GM12878 (cell line): ENCODE measurements at regions not wholly inside any gene's neighbourhood (a gene's known extent, or its start where the extent isn't known, plus 50 kb on each side); places are given as distances from the start of the nearest gene placed in this dataset.

Source experiments
- BMI1 ChIP-seq: fragments of 450-650 bp; IDR thresholded peaks from 2 replicates; pipeline ENCODE4 v1.6.1; 2016; ENCODE audit warnings: mild to moderate bottlenecking, moderate library complexity, borderline replicate concordance
- BRCA1 ChIP-seq: IDR thresholded peaks from 2 replicates; pipeline ENCODE4 v1.6.1; 2011; ENCODE audit warnings: low read depth, low read length, improper control_type of control experiment
- CEBPB ChIP-seq, 2 experiments: fragments of 150-350 bp in 1 of 2; IDR thresholded peaks; 2 replicates each; pipeline ENCODE4 v1.6.1; 2012 to 2014; ENCODE audit warnings: low read depth in 2 of 2, low read length in 2 of 2, borderline replicate concordance in 1 of 2, inconsistent platforms in 1 of 2
- CHD4 ChIP-seq: fragments of 200-600 bp; sonication (generic); IDR thresholded peaks from 2 replicates; pipeline ENCODE4 v1.6.1; 2016; ENCODE audit warnings: mild to moderate bottlenecking
- KLF5 ChIP-seq: fragments of 450-650 bp; IDR thresholded peaks from 2 replicates; pipeline ENCODE4 v1.6.1; 2014; ENCODE audit warnings: mild to moderate bottlenecking; ENCODE audit not compliant: partially characterized antibody
- MTA3 ChIP-seq: IDR thresholded peaks from 2 replicates; pipeline ENCODE4 v1.6.1; 2012; ENCODE audit warnings: low read length, inconsistent platforms, borderline replicate concordance
- MYB ChIP-seq: fragments of 150-350 bp; IDR thresholded peaks from 2 replicates; pipeline ENCODE4 v1.6.1; 2014; ENCODE audit warnings: mild to moderate bottlenecking, low read depth, low read length, borderline replicate concordance
- NRF1 ChIP-seq: conservative IDR thresholded peaks from 2 replicates; pipeline ENCODE4 v1.6.1; 2011; ENCODE audit warnings: mild to moderate bottlenecking, low read depth, low read length, improper control_type of control experiment
- RB1 ChIP-seq: fragments of 450-650 bp; formaldehyde crosslinking; IDR thresholded peaks from 2 replicates; pipeline ENCODE4 v1.6.1; 2017; ENCODE audit warnings: mild to moderate bottlenecking, borderline replicate concordance
- RCOR1 ChIP-seq: conservative IDR thresholded peaks from 2 replicates; pipeline ENCODE4 v1.6.1; 2012; ENCODE audit warnings: low read depth, low read length, improper control_type of control experiment
- RFX5 ChIP-seq: IDR thresholded peaks from 2 replicates; pipeline ENCODE4 v1.6.1; 2011; ENCODE audit warnings: low read depth, low read length, improper control_type of control experiment
- SMC3 ChIP-seq: IDR thresholded peaks from 2 replicates; pipeline ENCODE4 v1.6.1; 2011; ENCODE audit warnings: low read length, improper control_type of control experiment, borderline replicate concordance
- SRF ChIP-seq, 2 experiments: IDR thresholded peaks; 2 replicates each; pipeline ENCODE4 v1.6.1; 2011; ENCODE audit warnings: low read depth in 2 of 2, low read length in 2 of 2, mild to moderate bottlenecking in 1 of 2, moderate library complexity in 1 of 2
- SUPT20H ChIP-seq: IDR thresholded peaks from 2 replicates; pipeline ENCODE4 v1.6.1; 2011; ENCODE audit warnings: low read depth, mild to moderate bottlenecking, low read length, moderate library complexity, borderline replicate concordance; ENCODE audit not compliant: control insufficient read depth
- YY1 ChIP-seq: IDR thresholded peaks from 2 replicates; pipeline ENCODE4 v1.6.1; 2011; ENCODE audit warnings: low read depth, mild to moderate bottlenecking, low read length
- ZNF217 ChIP-seq: fragments of 450-650 bp; IDR thresholded peaks from 2 replicates; pipeline ENCODE4 v1.6.1; 2017; ENCODE audit warnings: antibody characterized with exemption, mild to moderate bottlenecking
- ZNF274 ChIP-seq: IDR thresholded peaks from one replicate; pipeline ENCODE4 v1.8.0; 2011; ENCODE audit not compliant: insufficient read length, insufficient read depth
- TF ChIP-seq, protein P1 (sequence below): fragments of 450-650 bp; IDR thresholded peaks from 2 replicates; pipeline ENCODE4 v1.6.1; 2017; ENCODE audit warnings: mild to moderate bottlenecking, moderate library complexity
- TF ChIP-seq, protein P2 (sequence below): IDR thresholded peaks from 2 replicates; pipeline ENCODE4 v1.6.1; 2011; ENCODE audit warnings: low read depth, mild to moderate bottlenecking, low read length, moderate library complexity, borderline replicate concordance; ENCODE audit errors: extremely low read depth
- TF ChIP-seq, protein P3 (sequence below): fragments of 450-650 bp; formaldehyde crosslinking; IDR thresholded peaks from 2 replicates; pipeline ENCODE4 v1.4.0; 2020; ENCODE audit warnings: mild to moderate bottlenecking, moderate library complexity
- TF ChIP-seq, protein P4 (sequence below): fragments of 450-650 bp; IDR thresholded peaks from 2 replicates; pipeline ENCODE4 v1.6.1; 2017; ENCODE audit warnings: mild to moderate bottlenecking, low read depth, inconsistent platforms; ENCODE audit not compliant: poor library complexity, severe bottlenecking

GRCh38 chr1:101435831-101436511 lies 199.2 kb downstream of the S1PR1 start (continued):
- TF ChIP-seq ZNF274 = no peak
- TF ChIP-seq YY1 = no peak
- no peak for TF ChIP-seq NRF1
- TF ChIP-seq, protein P1, sequence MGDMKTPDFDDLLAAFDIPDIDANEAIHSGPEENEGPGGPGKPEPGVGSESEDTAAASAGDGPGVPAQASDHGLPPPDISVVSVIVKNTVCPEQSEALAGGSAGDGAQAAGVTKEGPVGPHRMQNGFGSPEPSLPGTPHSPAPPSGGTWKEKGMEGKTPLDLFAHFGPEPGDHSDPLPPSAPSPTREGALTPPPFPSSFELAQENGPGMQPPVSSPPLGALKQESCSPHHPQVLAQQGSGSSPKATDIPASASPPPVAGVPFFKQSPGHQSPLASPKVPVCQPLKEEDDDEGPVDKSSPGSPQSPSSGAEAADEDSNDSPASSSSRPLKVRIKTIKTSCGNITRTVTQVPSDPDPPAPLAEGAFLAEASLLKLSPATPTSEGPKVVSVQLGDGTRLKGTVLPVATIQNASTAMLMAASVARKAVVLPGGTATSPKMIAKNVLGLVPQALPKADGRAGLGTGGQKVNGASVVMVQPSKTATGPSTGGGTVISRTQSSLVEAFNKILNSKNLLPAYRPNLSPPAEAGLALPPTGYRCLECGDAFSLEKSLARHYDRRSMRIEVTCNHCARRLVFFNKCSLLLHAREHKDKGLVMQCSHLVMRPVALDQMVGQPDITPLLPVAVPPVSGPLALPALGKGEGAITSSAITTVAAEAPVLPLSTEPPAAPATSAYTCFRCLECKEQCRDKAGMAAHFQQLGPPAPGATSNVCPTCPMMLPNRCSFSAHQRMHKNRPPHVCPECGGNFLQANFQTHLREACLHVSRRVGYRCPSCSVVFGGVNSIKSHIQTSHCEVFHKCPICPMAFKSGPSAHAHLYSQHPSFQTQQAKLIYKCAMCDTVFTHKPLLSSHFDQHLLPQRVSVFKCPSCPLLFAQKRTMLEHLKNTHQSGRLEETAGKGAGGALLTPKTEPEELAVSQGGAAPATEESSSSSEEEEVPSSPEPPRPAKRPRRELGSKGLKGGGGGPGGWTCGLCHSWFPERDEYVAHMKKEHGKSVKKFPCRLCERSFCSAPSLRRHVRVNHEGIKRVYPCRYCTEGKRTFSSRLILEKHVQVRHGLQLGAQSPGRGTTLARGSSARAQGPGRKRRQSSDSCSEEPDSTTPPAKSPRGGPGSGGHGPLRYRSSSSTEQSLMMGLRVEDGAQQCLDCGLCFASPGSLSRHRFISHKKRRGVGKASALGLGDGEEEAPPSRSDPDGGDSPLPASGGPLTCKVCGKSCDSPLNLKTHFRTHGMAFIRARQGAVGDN = peak; percentile 76
- no peak for TF ChIP-seq SRF (IDR thresholded peaks at IDR 0.05; ENCODE audit: low read depth in 2 of 2, low read length in 2 of 2)
- peak; percentile 3; the same call in 1 of the 2 replicates for TF ChIP-seq SMC3
- TF ChIP-seq, protein P2, sequence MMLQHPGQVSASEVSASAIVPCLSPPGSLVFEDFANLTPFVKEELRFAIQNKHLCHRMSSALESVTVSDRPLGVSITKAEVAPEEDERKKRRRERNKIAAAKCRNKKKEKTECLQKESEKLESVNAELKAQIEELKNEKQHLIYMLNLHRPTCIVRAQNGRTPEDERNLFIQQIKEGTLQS = no peak
- TF ChIP-seq, protein P3, sequence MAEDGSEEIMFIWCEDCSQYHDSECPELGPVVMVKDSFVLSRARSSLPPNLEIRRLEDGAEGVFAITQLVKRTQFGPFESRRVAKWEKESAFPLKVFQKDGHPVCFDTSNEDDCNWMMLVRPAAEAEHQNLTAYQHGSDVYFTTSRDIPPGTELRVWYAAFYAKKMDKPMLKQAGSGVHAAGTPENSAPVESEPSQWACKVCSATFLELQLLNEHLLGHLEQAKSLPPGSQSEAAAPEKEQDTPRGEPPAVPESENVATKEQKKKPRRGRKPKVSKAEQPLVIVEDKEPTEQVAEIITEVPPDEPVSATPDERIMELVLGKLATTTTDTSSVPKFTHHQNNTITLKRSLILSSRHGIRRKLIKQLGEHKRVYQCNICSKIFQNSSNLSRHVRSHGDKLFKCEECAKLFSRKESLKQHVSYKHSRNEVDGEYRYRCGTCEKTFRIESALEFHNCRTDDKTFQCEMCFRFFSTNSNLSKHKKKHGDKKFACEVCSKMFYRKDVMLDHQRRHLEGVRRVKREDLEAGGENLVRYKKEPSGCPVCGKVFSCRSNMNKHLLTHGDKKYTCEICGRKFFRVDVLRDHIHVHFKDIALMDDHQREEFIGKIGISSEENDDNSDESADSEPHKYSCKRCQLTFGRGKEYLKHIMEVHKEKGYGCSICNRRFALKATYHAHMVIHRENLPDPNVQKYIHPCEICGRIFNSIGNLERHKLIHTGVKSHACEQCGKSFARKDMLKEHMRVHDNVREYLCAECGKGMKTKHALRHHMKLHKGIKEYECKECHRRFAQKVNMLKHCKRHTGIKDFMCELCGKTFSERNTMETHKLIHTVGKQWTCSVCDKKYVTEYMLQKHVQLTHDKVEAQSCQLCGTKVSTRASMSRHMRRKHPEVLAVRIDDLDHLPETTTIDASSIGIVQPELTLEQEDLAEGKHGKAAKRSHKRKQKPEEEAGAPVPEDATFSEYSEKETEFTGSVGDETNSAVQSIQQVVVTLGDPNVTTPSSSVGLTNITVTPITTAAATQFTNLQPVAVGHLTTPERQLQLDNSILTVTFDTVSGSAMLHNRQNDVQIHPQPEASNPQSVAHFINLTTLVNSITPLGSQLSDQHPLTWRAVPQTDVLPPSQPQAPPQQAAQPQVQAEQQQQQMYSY = no peak
- no peak for TF ChIP-seq RCOR1
- no peak for TF ChIP-seq ZNF217
- no peak for TF ChIP-seq SUPT20H
- TF ChIP-seq RB1 = no peak
- TF ChIP-seq MYB = no peak
- TF ChIP-seq CEBPB (IDR thresholded peaks at IDR 0.05; ENCODE audit: borderline replicate concordance in 1 of 2, low read depth in 2 of 2, low read length in 2 of 2) = no peak
- no peak for TF ChIP-seq CHD4
- no peak for TF ChIP-seq KLF5
- 0 out of 2 replicates have a peak, but pooled peaks have one; percentile 40 for TF ChIP-seq MTA3
- TF ChIP-seq BRCA1 = no peak
- TF ChIP-seq RFX5 = no peak
- TF ChIP-seq BMI1 = no peak
- TF ChIP-seq, protein P4, sequence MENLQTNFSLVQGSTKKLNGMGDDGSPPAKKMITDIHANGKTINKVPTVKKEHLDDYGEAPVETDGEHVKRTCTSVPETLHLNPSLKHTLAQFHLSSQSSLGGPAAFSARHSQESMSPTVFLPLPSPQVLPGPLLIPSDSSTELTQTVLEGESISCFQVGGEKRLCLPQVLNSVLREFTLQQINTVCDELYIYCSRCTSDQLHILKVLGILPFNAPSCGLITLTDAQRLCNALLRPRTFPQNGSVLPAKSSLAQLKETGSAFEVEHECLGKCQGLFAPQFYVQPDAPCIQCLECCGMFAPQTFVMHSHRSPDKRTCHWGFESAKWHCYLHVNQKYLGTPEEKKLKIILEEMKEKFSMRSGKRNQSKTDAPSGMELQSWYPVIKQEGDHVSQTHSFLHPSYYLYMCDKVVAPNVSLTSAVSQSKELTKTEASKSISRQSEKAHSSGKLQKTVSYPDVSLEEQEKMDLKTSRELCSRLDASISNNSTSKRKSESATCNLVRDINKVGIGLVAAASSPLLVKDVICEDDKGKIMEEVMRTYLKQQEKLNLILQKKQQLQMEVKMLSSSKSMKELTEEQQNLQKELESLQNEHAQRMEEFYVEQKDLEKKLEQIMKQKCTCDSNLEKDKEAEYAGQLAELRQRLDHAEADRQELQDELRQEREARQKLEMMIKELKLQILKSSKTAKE = peak; percentile 29
